ENCODE measurements at regions not wholly inside any gene's neighbourhood (a gene's known extent, or its start where the extent isn't known, plus 50 kb on each side); places are given as distances from the start of the nearest gene placed in this dataset.

GRCh38 chr1:98299313-98299712 lies 362.2 kb upstream of the SNX7 start:
- TF ChIP-seq CTCF (IDR thresholded peaks at IDR 0.05; ENCODE audit: insufficient read depth, low read depth, low read length, missing control alignments) = no peak
- no peak for DNase-seq (ENCODE audit: low read depth)

GRCh38 chr1:98298319-98298718 lies 363.2 kb upstream of the SNX7 start:
- no peak for DNase-seq (ENCODE audit: low read depth)
- H3K4me3 ChIP-seq (ENCODE audit: low read depth, low read length) = no peak overlapping the region
- no peak for TF ChIP-seq CTCF (IDR thresholded peaks at IDR 0.05; ENCODE audit: insufficient read depth, low read depth, low read length, missing control alignments)

More at GRCh38 chr1:98299313-98299712, 362.2 kb upstream of the SNX7 start:
- no peak overlapping the region for H3K4me3 ChIP-seq (ENCODE audit: low read depth, low read length)

- no peak for DNase-seq (ENCODE audit: low read depth)
- TF ChIP-seq CTCF (IDR thresholded peaks at IDR 0.05; ENCODE audit: insufficient read depth, low read depth, low read length, missing control alignments) = no peak
- H3K4me3 ChIP-seq (ENCODE audit: low read depth, low read length) = no peak overlapping the region
These were observed 364.8 kb upstream of the SNX7 start for GRCh38 chr1:98296681-98297080.

GRCh38 chr1:98294127-98294526 lies 367.4 kb upstream of the SNX7 start:
- DNase-seq (ENCODE audit: low read depth) = no peak
- no peak for TF ChIP-seq CTCF (IDR thresholded peaks at IDR 0.05; ENCODE audit: insufficient read depth, low read depth, low read length, missing control alignments)
- no peak overlapping the region for H3K4me3 ChIP-seq (ENCODE audit: low read depth, low read length)

- H3K4me3 ChIP-seq (ENCODE audit: low read depth, low read length) = no peak overlapping the region
- DNase-seq (ENCODE audit: low read depth) = no peak
- no peak for TF ChIP-seq CTCF (IDR thresholded peaks at IDR 0.05; ENCODE audit: insufficient read depth, low read depth, low read length, missing control alignments)
These were observed 368.5 kb upstream of the SNX7 start for GRCh38 chr1:98292994-98293393.

GRCh38 chr1:98289311-98289710 lies 368.5 kb upstream of the DPYD start:
- H3K4me3 ChIP-seq (ENCODE audit: low read depth, low read length) = no peak overlapping the region
- no peak for DNase-seq (ENCODE audit: low read depth)
- no peak for TF ChIP-seq CTCF (IDR thresholded peaks at IDR 0.05; ENCODE audit: insufficient read depth, low read depth, low read length, missing control alignments)

- DNase-seq (ENCODE audit: low read depth) = no peak
- H3K4me3 ChIP-seq (ENCODE audit: low read depth, low read length) = no peak overlapping the region
- no peak for TF ChIP-seq CTCF (IDR thresholded peaks at IDR 0.05; ENCODE audit: insufficient read depth, low read depth, low read length, missing control alignments)
These were observed 367.7 kb upstream of the DPYD start for GRCh38 chr1:98288494-98288893.

Data from GM12865 (cell line).